ENCODE measurements at regions not wholly inside any gene's neighbourhood (a gene's known extent, or its start where the extent isn't known, plus 50 kb on each side); places are given as distances from the start of the nearest gene placed in this dataset.
A peak's percentile ranks its signal among the peaks of the same experiment; 100 is the strongest.
"Not testable (repeated sequence)": the region's sequence is repeated elsewhere in the genome, so short reads cannot be mapped to it uniquely, and the experiment has no call there.

DNA sequence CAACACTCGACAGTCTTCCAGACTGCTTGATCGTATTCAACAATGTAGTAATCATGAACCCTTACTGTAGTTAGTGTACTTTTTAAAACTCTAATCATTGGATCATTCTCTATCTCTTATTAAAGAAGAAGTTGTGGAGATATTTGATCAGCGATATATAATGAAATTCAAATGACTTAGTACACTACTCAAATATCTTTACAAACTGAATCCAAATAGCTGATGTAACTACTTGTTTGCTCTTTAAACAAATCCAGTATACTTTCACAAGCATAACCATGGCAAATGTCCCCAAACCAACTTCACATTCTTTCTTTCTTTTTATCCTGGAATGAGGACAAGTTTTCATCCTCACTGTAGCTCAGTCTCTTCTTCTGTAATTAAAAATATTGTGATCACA lies 1569.9 kb upstream of the ADGRL3 start:
- FAIRE-seq = no peak

DNA sequence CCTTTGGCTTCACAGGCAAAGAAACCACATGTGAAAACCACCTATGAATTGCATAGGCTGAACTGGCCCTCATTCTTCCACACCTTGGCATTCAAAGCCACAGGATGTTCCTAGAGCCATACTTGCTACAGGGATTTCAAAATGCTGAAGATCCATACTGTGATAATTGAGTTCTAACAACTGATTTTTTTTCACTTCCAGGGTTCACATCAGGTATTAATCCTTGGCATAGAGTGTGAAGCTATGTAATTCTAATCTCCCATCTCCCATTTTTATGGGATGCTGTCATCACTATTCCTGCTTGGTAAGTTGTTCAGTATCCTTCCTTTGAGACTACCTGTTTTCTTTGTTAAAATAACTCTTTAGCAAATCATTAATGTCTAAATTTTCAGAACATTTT lies 1569.2 kb upstream of the ADGRL3 start:
- FAIRE-seq = no peak

DNA sequence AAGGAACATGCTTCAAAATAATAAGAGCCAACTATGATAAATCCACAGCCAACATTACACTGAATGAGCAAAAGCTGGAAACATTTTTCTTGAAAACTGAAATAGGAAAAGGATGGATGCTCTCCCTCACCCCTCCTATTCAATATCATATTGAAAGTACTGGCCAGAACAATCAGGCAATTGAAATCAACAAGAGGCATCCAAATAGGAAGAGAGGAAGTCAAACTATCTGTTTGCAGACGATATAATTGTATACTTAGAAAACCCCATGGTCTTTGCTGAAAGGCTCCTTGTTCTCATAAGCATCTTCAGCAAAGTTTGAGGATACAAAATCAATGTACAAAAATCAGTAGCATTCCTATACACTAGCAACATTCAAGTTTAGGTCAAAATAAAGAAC lies 1562.5 kb upstream of the ADGRL3 start:
- no peak for FAIRE-seq

DNA sequence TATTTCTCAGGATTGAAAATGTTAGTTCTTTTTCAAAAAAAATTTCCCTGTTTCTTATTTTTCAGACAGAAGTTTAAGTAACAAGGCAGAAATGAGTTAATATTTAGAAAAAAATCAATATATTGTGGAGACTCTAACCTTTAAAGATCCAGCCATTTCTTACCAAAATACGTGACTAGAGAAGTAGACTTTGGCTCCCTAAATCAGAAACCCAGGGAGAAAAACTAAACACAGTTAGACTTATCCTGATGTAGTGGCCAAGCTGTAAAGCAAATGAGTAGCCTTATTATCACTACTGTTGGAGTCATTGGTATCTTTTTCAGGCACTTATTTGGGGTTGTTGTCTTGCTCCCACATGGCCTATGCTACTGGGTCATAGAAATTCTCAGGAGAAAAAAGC lies 1556.4 kb upstream of the ADGRL3 start:
- no peak for FAIRE-seq

DNA sequence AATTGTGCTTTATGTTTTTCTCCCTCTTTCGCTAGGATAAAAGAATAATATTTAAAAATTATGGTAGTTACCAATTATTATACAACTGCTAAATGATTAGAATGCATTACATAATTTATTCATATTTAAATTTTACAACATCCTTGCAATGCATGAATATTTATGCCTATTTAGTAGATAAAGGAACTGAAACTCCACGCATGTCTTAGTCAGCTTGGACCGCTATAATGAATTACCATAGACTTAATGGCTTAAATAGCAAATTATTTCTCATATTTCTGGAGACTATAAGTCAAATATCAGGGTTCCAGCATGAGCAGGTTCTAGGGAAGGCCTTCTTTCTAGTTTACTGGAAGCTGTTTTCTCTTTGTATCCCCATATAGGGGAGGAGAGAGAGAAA lies 1555.4 kb upstream of the ADGRL3 start:
- no peak for FAIRE-seq

DNA sequence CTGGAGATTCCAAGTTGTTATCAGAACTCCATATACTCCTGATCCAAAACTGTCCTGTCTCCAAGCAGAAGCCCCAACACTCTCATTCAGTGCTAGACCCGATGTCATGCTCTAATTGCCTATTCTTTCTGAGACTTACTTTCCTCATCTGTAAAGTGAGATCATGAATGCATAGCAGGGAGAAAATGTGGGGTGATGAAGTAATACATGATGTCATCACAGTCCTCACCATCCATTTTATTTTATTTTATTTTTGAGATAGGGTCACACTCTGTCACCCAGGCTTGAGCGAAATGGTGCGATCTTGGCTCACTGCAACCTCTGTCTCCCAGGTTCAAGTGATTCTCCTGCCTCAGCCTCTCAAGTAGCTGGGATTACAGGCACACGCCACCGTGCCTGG lies 1554.0 kb upstream of the ADGRL3 start:
- FAIRE-seq = no peak

DNA sequence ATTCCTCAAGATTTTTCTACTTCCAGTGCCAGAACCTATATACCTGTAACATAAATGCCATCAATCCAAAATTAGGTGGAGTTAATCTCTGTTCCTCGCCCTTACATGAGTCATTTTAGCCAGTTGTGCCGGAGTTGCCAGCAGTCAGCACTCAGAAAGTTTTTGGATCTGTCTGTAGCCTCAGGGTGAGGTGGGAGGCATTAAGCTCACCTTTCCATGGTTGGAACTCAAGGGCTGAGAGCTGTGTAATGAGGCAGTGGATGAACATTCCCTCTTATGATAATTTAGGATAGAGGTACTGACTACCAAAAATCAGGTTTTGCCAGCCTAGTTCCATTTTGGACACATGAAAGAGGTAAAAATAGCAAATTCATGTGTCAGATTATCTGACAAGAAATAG lies 1553.1 kb upstream of the ADGRL3 start:
- FAIRE-seq = no peak

DNA sequence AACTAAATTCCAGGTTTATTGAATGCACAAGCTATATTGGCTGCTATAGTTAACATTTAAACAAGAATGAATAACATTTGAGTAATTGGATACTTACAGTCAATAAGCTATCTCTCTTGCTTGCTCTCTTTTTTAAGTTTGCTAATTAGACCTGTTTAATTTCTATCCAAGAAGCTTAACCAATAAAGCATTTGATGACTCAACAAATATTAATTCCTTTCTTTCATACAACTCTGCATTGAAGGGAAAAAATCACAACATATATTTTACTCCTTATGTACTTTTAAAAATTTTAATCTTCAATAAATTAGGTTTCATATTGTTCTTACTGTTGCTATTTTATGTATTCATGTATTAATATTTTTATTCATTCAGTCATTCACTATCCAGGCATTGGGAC lies 1552.6 kb upstream of the ADGRL3 start:
- no peak for FAIRE-seq

DNA sequence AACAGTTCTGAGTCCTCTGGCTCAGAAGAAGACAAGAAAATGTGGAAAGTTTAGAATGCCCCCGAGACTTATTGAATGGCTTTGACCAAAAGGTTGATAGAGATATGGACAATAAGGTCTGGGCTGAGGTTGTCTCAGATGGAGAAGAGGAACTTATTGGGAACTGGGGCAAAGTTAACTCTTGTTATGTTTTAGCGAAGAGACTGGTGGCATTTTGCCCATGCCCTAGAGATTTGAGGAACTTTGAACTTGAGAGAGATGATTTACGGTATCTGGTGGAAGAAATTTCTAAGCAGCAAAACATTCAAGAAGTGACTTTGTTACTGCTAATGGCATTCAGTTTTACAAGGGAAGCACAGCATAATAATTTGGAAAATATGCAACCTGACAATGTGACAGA lies 1549.3 kb upstream of the ADGRL3 start:
- FAIRE-seq = no peak

DNA sequence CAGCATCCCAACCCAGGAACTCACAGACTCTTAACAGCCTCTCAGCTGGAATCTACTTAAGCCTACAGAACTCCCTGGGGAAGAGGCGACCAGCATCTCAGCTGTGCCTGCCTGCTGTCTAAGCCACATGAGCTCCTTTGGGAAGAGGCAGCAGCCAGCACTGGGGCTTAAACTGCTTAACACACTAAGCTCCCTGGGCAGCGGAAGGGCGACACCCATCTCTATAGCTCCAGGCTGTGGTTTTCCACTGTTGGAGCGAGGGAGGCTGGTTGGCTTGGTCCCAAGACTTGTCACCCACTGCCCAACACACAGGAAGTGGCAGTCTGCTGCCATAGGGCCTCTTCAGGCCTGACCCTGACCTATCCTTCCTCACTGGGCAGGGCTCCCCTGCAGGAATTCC lies 1544.1 kb upstream of the ADGRL3 start:
- FAIRE-seq = no peak

DNA sequence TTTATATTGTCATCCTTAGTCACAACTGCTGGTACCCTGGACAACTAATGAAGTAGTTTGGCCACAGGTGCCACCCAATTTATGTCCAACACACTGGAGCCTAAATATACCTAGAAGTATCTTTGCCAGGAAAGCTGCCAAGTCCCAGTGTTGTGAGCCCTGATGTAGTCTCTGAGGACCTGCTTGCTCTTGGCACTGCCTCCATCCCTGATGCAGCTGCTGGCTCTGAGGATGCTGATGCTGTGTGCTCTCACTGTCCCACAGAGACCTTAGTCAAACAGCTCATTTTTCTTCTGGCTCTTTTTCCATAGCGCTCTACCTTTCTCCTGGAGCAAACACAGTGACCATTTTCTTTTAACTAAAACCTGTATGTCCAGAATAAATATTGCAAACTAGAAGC lies 1535.4 kb upstream of the ADGRL3 start:
- no peak for FAIRE-seq

DNA sequence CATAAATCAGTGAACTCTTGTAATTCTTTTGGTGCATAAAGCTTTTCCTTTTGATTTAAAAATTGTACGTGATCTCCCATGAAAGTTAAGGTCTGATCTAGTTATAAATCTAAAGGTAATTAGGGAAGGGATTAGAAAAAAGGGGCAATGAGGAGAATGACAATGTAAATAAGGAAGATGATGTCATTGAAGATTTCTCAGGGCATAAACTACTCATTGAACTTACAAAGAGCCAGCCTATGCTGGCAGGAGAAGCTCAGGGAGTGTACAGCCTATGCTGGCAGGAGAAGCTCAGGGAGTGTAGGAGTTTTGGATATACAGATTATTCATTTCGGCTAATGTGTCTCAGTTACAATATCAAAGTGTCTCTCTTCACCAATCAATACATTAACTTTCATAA lies 1533.5 kb upstream of the ADGRL3 start:
- FAIRE-seq = no peak

DNA sequence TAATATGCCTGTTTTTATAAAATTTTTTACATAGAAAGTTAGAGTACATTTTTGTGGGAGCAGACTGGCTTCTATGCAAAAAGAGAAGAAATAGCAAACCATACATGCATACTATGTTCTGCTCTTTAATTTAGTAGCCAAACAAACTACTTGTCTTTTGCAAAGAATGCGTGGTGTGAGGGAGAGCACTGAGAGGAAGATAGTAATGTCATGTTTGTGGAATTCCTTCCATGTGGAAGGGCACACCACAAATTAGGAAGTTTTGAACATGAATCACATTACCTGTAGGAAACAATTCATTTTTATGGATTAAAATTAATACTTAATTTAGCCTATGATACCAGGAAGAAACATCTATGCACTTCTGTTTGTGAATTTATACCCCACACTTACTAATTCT lies 1529.1 kb upstream of the ADGRL3 start:
- no peak for FAIRE-seq

DNA sequence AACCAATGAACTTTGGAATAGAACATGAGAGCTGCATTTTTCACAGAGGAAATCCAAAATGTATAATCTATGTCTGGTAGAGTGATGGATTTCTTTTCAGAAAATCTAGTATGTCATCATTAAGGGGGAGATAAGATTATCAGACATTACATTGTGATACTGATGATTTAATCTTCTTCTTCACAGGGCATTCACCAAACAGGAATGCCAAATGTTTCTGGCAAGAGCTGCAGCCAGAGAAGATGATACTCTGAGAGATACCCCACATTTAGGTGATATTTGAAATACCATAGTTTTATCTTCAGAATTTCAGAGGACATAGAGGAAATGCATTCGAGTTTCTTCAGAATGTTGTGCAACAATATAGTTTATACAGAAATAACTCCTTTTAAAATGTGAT lies 1523.7 kb upstream of the ADGRL3 start:
- no peak for FAIRE-seq

DNA sequence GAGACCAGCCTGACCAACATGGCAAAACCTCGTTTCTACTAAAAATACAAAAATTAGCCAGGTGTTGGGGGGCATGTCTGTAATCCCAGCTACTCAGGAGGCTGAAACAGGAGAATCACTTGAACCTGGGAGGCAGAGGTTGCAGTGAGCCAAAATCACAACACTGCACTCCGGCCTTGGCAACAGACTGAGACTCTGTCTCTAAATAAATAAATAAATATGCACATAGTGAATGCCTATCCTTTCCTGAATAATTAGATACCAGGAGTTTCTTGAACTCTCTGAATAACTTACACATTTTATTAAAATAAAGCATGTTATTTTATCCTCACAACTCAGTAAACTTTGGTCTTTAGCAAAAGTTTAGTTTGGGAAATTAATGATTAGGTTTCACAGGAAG lies 1523.1 kb upstream of the ADGRL3 start:
- not testable (repeated sequence) for FAIRE-seq

DNA sequence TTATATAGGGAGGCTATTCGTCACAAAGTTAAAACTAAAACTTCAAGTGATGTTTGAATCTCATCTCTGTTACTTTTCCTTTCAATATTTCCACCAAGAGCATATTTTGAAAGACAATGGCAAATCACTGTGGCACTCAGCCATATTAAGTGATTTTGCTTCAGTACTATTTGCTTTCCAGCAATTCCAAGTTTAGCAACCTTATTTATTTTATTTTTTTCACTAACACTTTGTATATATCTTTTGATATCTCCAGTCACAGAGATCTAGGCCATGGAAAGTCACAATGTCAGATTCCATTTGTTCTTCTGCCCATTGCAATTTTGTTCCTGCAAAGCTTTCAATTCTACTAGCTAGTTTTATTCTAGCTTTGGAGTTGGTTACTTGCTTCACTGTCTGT lies 1514.5 kb upstream of the ADGRL3 start:
- FAIRE-seq = no peak

DNA sequence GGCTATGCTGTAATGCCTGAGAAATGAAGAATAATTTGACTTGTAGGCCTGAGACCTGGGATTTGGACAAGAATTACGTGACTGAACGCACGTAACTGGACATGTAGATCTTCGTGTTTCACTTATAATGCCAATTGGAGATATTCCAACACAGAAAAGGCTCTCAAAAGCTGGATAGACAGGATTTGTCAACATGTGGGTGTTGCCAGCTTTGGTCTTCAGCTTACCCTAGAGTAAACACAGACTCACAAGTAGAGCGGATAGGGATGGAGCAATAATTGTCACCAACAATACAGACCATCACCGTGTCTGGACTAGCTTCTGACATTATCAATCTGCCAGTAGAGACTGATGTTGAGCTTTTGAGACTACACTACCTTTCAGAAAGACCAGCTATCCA lies 1511.0 kb upstream of the ADGRL3 start:
- no peak for FAIRE-seq

DNA sequence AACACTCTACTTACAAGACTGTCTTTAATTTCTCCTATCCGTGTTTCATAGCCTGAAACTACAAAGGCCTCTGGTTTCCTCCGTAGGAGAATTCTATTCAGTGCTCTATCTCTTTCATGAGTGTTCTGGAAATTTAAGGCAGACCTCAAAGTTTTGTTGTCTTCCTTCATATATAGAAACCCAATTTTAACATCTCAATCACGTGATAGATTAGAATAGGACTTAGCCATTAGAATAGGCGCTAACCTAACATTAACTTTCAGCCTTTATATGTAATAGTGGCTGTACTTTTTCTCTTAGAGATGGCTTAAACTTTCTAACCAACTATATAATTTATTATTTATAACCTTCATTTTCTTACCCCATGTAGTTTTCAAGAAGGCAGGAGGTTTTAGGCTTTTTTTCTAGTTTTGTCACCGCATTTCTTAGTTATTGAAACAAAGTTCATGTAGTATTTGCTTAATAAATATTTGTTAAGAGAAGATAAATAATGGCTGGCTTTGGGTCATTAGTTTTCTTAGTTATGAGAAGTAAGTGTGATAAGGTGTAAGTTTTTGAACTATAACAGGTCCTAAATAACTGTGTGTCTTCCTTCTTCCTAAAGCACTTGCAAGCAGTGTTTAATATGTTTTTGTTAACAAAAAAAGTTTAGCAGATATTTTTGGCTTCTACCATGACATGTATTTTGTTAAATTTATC lies 1504.6 kb upstream of the ADGRL3 start:
- FAIRE-seq = no peak

DNA sequence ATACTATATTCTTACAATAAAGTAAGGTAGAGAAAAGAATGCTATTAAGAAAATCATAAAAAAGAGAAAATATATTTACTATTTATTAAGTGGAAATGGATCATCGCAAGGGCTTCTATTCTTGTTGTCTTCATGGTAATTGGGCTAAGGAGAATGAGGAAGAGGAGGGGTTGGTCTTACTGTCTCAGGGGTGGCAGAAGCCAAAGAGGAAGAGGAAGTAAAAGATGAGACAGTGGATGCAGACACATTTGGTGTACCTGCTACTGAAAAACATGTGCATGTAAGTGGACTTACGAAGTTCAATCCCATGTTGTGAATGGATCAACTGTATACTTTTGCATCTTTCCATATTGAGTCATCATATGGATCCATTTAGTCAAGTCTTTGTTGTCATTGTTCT lies 1502.1 kb upstream of the ADGRL3 start:
- FAIRE-seq = no peak

DNA sequence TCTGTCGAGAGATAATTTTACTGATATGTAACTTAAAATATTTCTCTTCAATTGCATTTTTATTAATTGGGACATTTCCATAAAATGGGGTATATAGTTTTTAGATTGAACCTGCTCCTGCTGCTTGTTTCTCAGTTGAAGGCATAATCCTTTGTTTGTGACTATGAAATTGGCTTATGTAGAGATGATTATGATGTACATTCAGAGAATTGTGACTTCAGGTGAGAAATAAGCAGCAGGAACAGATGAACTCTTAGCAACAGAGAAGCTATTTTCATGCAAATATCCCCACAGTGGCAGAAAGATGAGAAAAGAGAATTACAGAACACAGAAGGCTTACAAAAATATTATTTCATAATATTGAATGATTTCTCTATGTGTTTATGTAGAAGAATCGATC lies 1499.5 kb upstream of the ADGRL3 start:
- FAIRE-seq = no peak

DNA sequence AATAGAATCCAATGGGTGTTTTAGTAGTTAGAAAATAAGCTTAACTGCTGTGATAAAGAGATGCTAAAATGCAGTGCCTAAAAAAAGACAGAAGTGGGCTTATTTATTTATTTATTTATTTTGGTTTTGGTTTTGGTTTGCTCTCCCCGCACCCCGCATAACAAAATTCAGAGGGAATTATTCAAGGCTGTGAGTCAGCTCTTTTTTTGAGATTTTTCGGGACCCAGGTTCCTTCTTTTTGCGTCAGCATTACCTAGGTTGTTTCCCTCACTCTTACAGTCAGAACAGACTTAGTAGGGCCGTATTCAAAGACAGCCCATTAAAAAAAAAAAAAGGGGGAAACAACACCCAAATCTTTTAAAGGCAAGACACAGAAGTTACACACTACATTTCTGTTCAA lies 1495.5 kb upstream of the ADGRL3 start:
- no peak for FAIRE-seq

DNA sequence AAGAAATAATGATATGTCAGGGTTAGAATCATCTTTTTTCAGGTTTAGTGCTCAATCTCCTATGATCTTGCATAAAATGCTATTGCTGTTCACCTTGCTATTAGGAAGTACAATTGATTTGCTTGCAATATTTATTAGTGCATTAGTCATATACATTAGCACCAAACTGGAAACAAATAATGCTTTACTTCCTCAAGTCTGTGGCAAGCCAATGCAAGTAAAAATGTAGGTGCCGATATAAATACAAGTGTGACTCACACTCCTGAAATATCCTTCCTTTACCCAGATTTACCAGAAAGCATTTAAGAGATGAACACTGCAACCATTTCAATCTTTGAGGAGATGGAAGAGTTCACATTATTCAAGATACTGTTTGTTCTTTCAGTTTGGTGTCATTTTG lies 1487.7 kb upstream of the ADGRL3 start:
- FAIRE-seq = no peak

DNA sequence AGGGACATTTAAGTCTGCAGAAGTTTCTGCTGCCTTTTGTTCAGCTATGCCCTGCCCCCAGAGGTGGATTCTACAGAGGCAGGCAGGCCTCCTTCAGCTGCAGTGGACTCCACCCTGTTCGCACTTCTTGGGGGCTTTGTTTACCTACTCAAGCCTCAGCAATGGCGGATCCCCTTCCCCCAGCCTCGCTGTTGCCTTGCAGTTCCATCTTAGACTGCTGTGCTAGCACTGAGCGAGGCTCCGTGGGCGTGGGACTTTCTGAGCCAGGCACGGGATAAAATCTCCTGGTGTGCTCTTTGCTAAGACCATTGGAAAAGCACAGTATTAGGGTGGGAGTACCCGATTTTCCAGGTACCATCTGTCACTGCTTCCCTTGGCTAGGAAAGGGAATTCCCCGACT lies 1475.8 kb upstream of the ADGRL3 start:
- not testable (repeated sequence) for FAIRE-seq

DNA sequence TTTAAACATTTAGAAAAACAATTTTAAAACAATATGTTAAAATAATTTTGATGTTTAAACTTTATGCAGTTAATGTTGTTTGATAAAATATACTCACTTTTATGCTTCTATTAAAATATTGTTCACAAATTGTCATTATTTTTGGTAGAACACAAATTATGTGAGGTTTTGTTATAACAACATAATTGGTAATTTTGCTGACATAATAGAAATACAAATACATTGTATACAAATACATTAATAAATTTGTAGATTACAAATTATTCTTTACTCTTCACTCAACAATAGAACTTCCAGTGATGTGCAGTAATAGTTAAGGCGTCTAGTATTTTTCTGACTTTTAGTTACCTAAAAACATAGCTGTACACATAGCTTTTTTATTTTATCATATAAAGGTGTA lies 1472.4 kb upstream of the ADGRL3 start:
- peak; percentile 96 for FAIRE-seq

DNA sequence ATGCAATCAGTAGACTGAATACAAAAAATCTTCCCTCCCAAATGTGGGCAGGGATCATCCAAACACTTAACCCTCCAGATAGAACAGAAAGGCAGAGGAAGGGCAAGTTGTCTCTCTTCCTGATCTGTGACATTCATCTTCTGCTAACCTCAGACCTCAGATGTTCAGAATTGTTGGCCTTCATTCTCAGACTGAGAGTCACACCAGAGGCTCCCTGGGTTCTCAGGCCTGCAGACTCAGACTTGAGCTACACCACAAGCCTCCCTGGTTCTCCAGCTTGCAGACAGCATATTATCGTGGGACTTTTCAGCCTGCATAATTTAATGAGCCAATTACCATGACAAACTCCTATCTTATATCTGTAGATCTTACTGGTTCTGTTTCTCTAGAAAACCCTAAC lies 1471.6 kb upstream of the ADGRL3 start:
- FAIRE-seq = no peak

DNA sequence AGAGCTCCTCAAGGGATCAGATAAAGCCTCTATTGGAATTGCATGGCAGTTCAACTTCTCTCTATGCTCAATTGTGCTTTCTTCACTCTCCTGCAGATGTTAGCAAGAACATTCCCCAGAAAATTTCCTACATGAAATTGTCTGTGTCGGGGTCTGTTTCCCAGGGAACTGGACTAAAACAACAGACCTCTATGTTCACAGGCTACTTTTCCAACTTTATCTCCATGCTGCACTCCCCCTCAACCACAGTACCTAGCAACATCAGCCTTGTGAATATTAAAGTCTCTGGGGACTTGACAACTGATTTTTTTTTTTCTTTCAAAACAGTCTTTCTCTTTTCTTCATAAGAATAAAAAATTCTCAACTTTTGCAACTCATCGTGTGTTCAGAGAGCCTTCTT lies 1470.8 kb upstream of the ADGRL3 start:
- FAIRE-seq = no peak

Measured in colon (tissue), 2 donors.